Upper lobe of left lung (tissue), 4 donors: ENCODE measurements at regions not wholly inside any gene's neighbourhood (a gene's known extent, or its start where the extent isn't known, plus 50 kb on each side); places are given as distances from the start of the nearest gene placed in this dataset.

Source experiments
- EP300 ChIP-seq, 4 donors: sonication (generic); formaldehyde crosslinking; IDR thresholded peaks; one replicate each; pipeline ENCODE4 v1.5.1; 2017; ENCODE audit warnings: antibody characterized with exemption in 4 of 4, control low read depth in 2 of 4
- POLR2A ChIP-seq, 4 donors: fragments of 450-650 bp; IDR thresholded peaks; one replicate each; pipeline ENCODE4 v1.5.1; 2016 to 2017; ENCODE audit warnings: antibody characterized with exemption in 4 of 4, mild to moderate bottlenecking in 2 of 4
- POLR2AphosphoS5 ChIP-seq, 2 donors: sonication (generic); formaldehyde crosslinking; IDR thresholded peaks; one replicate each; pipeline ENCODE4 v1.5.1; 2017; ENCODE audit warnings: antibody characterized with exemption in 2 of 2
- TF ChIP-seq, protein P1 (sequence below), 6 experiments: fragments of 450-650 bp in 4 of 6; fragments of 200-600 bp in 2 of 6; sonication (generic) in 2 of 6; IDR thresholded peaks; one replicate each; pipeline ENCODE4 v1.5.1; 2016 to 2019; ENCODE audit warnings: antibody characterized with exemption in 6 of 6

DNA sequence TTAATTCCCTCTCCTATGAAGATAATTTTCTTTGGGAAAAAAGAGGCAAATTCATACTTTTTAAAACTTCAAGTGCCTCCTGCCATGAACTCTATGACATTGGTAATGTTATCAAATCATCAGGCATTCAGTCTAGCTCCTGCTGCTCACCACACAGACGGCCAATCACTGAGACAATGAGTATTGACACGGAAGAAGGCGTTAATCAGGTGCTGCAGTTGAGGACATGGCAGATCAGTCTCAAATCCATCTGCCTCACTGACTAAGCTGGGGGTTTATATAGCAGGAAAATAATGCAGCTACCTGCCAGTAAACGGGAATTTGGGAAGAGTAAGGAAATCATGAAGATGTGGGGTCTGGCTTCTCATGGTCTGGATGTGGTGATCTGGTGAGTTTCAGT lies 1087.7 kb downstream of the CDH9 start:
- TF ChIP-seq, protein P1, sequence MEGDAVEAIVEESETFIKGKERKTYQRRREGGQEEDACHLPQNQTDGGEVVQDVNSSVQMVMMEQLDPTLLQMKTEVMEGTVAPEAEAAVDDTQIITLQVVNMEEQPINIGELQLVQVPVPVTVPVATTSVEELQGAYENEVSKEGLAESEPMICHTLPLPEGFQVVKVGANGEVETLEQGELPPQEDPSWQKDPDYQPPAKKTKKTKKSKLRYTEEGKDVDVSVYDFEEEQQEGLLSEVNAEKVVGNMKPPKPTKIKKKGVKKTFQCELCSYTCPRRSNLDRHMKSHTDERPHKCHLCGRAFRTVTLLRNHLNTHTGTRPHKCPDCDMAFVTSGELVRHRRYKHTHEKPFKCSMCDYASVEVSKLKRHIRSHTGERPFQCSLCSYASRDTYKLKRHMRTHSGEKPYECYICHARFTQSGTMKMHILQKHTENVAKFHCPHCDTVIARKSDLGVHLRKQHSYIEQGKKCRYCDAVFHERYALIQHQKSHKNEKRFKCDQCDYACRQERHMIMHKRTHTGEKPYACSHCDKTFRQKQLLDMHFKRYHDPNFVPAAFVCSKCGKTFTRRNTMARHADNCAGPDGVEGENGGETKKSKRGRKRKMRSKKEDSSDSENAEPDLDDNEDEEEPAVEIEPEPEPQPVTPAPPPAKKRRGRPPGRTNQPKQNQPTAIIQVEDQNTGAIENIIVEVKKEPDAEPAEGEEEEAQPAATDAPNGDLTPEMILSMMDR (IDR thresholded peaks at IDR 0.05), result no peak
- no peak for TF ChIP-seq POLR2A (IDR thresholded peaks at IDR 0.05)
- TF ChIP-seq POLR2AphosphoS5 (IDR thresholded peaks at IDR 0.05), result no peak
- no peak for TF ChIP-seq EP300 (IDR thresholded peaks at IDR 0.05)
